GM12878 (cell line): ENCODE measurements at regions not wholly inside any gene's neighbourhood (a gene's known extent, or its start where the extent isn't known, plus 50 kb on each side); places are given as distances from the start of the nearest gene placed in this dataset.

Source experiments
- ATAC-seq: fragments of 200-7000 bp; cut with Tn5 transposase; 3 replicates; pipeline ENCODE4 v1.9.1; 2020; ENCODE audit warnings: mild to moderate bottlenecking, moderate library complexity
- BruUV-seq: library from RNA; stranded (reverse); fragments of 400-500 nt; replicated peaks from 2 replicates; lab custom pipeline; 2021; lab: Mats Ljungman, UMichigan
- CTCF ChIA-PET: fragments of 300-600 bp; sonication (Branson Sonifier 250); formaldehyde crosslinking; extraction: SDS; loops from one replicate; lab custom pipeline; 2021; ENCODE audit warnings: inconsistent platforms; lab: Yijun Ruan, JAX
- POLR2A ChIA-PET: fragments of 350-600 bp; formaldehyde crosslinking; extraction: SDS; loops from one replicate; lab custom pipeline; 2021; ENCODE audit warnings: inconsistent platforms; lab: Charles Lee
- RAD21 ChIA-PET: fragments of 300-600 bp; sonication (Branson Sonifier 250); formaldehyde crosslinking; loops from one replicate; lab custom pipeline; 2023; ENCODE audit warnings: antibody characterized with exemption; ENCODE audit not compliant: unreplicated experiment; lab: Charles Lee
- SMC1A ChIA-PET: fragments of 300-600 bp; sonication (Branson Sonifier 250); formaldehyde crosslinking; loops from one replicate; lab custom pipeline; 2023; ENCODE audit not compliant: unreplicated experiment, uncharacterized antibody; lab: Charles Lee
- DNase-seq: peaks from one replicate; pipeline ENCODE4 v3.0.0-alpha.2; 2011; ENCODE audit warnings: low read depth, low spot score
- FAIRE-seq: peaks from 3 replicates; lab custom pipeline; 2011; peaks lifted over from hg19 to GRCh38; lab: Jason Lieb, UNC
- H2AFZ ChIP-seq: 2 replicates; pipeline ENCODE4 v1.6.0; 2011; ENCODE audit warnings: low read depth, low read length, control low read depth; ENCODE audit not compliant: control insufficient read depth
- H3K27ac ChIP-seq: 2 replicates; pipeline ENCODE4 v1.5.1; 2011; ENCODE audit warnings: control low read depth; ENCODE audit not compliant: control insufficient read depth, insufficient read depth
- H3K27me3 ChIP-seq, 2 experiments: replicated peaks in 1 of 2; 2 replicates each; pipeline versions ENCODE4 v1.6.0 to v1.6.1; 2011; ENCODE audit warnings: low read length in 1 of 2; ENCODE audit not compliant: control insufficient read depth in 2 of 2, insufficient read depth in 2 of 2
- H3K36me3 ChIP-seq, 2 experiments: 2 replicates each; pipeline ENCODE4 v1.5.1; 2011; ENCODE audit warnings: low read length in 1 of 2; ENCODE audit not compliant: control insufficient read depth in 2 of 2, insufficient read depth in 2 of 2
- H3K4me1 ChIP-seq: 2 replicates; pipeline ENCODE4 v1.6.1; 2011; ENCODE audit warnings: mild to moderate bottlenecking, low read length, moderate library complexity, mixed read lengths; ENCODE audit not compliant: control insufficient read depth, insufficient read depth
- H3K4me2 ChIP-seq: 2 replicates; pipeline ENCODE4 v1.6.0; 2011; ENCODE audit warnings: control low read depth; ENCODE audit not compliant: control insufficient read depth, insufficient read depth
- H3K4me3 ChIP-seq: fragments of 200-600 bp; sonication (generic); 2 replicates; pipeline ENCODE4 v1.5.1; 2016
- H3K79me2 ChIP-seq: 2 replicates; pipeline ENCODE4 v1.6.0; 2011; ENCODE audit warnings: low read length; ENCODE audit not compliant: control insufficient read depth, insufficient read depth
- H3K9ac ChIP-seq: 2 replicates; pipeline ENCODE4 v1.8.0; 2011; ENCODE audit warnings: low read length, control low read depth, mixed read lengths; ENCODE audit not compliant: control insufficient read depth, insufficient read depth
- H3K9me3 ChIP-seq: replicated peaks from 3 replicates; pipeline ENCODE4 v1.5.1; 2011; ENCODE audit warnings: mild to moderate bottlenecking, low read length; ENCODE audit not compliant: control insufficient read depth, insufficient read depth
- H4K20me1 ChIP-seq: 2 replicates; pipeline ENCODE4 v1.6.0; 2011; ENCODE audit not compliant: control insufficient read depth, insufficient read depth
- CHD1 ChIP-seq: IDR thresholded peaks from 2 replicates; pipeline ENCODE4 v1.6.1; 2012; ENCODE audit warnings: low read depth, low read length, improper control_type of control experiment
- IKZF1 ChIP-seq: fragments of 450-650 bp; conservative IDR thresholded peaks from 2 replicates; pipeline ENCODE4 v1.6.1; 2017; ENCODE audit warnings: antibody characterized with exemption, mild to moderate bottlenecking
- MXI1 ChIP-seq: fragments of 150-350 bp; IDR thresholded peaks from 2 replicates; pipeline ENCODE4 v1.6.1; 2011; ENCODE audit warnings: low read depth, mild to moderate bottlenecking, inconsistent platforms, low read length, improper control_type of control experiment
- RAD21 ChIP-seq: IDR thresholded peaks from 2 replicates; pipeline ENCODE4 v1.6.1; 2011; ENCODE audit warnings: mild to moderate bottlenecking, low read depth, low read length, moderate library complexity; ENCODE audit not compliant: insufficient read depth
- SIN3A ChIP-seq: IDR thresholded peaks from 2 replicates; pipeline ENCODE4 v1.6.1; 2012; ENCODE audit warnings: low read depth, low read length, improper control_type of control experiment
- ZBTB40 ChIP-seq: fragments of 450-650 bp; IDR thresholded peaks from 2 replicates; pipeline ENCODE4 v1.6.1; 2016; ENCODE audit warnings: mild to moderate bottlenecking, moderate library complexity, borderline replicate concordance
- ZNF217 ChIP-seq: fragments of 450-650 bp; IDR thresholded peaks from 2 replicates; pipeline ENCODE4 v1.6.1; 2017; ENCODE audit warnings: antibody characterized with exemption, mild to moderate bottlenecking
- WGBS: methylation state at CpG from one replicate; pipeline ENCODE4 v1.1.6; 2016; ENCODE audit warnings: low lambda C conversion rate; ENCODE audit not compliant: insufficient replicate concordance, insufficient coverage; ENCODE audit errors: missing lambda C conversion rate; 5-methylcytosine and 5-hydroxymethylcytosine counted together
- in situ Hi-C: fragments of 300-500 bp; cut with MboI; formaldehyde crosslinking; loops from 9 replicates; pipeline ENCODE4 v1.14.3; 2018; ENCODE audit warnings: mixed read lengths
- intact Hi-C: fragments of 100-400 bp; cut with micrococcal nuclease; formaldehyde crosslinking; loops from one replicate; pipeline ENCODE4 v1.14.2; 2022; ENCODE audit not compliant: unreplicated experiment

GRCh38 chr2:78304678-78305077 lies 720.8 kb upstream of the REG3G start:
- TF ChIP-seq MXI1, result no peak
- TF ChIP-seq CHD1, result no peak
- TF ChIP-seq RAD21, result no peak
- no peak for TF ChIP-seq IKZF1
- TF ChIP-seq ZNF217, result no peak
- no peak for TF ChIP-seq ZBTB40
- no peak for TF ChIP-seq SIN3A
- no peaks in the 10 kb centered on the region for H3K36me3 ChIP-seq
- H3K27ac ChIP-seq, result no peak overlapping the region
- DNase-seq (no peak), FAIRE-seq (no peak), ATAC-seq (no peak; the same call in 2 of the 3 replicates)
- H3K4me3 ChIP-seq, result no peak overlapping the region
- in situ Hi-C loops, result no loop called here
- H3K27me3 ChIP-seq, result no peaks in the 10 kb centered on the region
- no peak overlapping the region for H2AFZ ChIP-seq
- H3K9me3 ChIP-seq, result no peaks in the 10 kb centered on the region
- WGBS, result 0% methylated on average over 1 of the region's 1 CpG
- no peaks in the 10 kb centered on the region for H4K20me1 ChIP-seq
- no peaks in the 10 kb centered on the region for H3K4me1 ChIP-seq
- SMC1A ChIA-PET, result interaction anchor here (1.8 to 2.5 kb wide), 2 partner anchors 8 to 10 kb away, joined by 4 to 15 read pairs; no protein-coding TSS in a partner anchor
- no peak overlapping the region for H3K9ac ChIP-seq
- H3K79me2 ChIP-seq, result no peaks in the 10 kb centered on the region
- RAD21 ChIA-PET, result interaction anchor here (0.6 kb wide), 1 partner anchor 10 kb away, joined by 3 read pairs; no protein-coding TSS in a partner anchor
- CTCF ChIA-PET, result interaction anchor here (1.0 kb wide), 1 partner anchor 20 kb away, joined by 6 read pairs; no protein-coding TSS in a partner anchor
- H3K4me2 ChIP-seq, result no peak overlapping the region
- no TSS peak for BruUV-seq
- POLR2A ChIA-PET, result no interaction called here
- intact Hi-C loops, result no loop called here
